Caco-2 (cell line): ENCODE measurements at regions not wholly inside any gene's neighbourhood (a gene's known extent, or its start where the extent isn't known, plus 50 kb on each side); places are given as distances from the start of the nearest gene placed in this dataset.

Source experiments
- BruUV-seq: library from RNA; stranded (reverse); fragments of 400-500 nt; replicated peaks from 2 replicates; lab custom pipeline; 2021; lab: Mats Ljungman, UMichigan
- CTCF ChIA-PET: fragments of 300-600 bp; sonication (Branson Sonifier 250); formaldehyde crosslinking; loops from one replicate; lab custom pipeline; 2022; ENCODE audit warnings: antibody characterized with exemption; lab: Charles Lee
- POLR2A ChIA-PET: fragments of 300-600 bp; sonication (Branson Sonifier 250); formaldehyde crosslinking; loops from one replicate; lab custom pipeline; 2022; ENCODE audit warnings: antibody characterized with exemption; lab: Charles Lee
- DNase-seq, 2 experiments: peaks; one replicate each; pipeline versions ENCODE4 v3.0.0 to v3.0.0-alpha.2; 2020 to 2022
- H3K27me3 ChIP-seq: replicated peaks from 2 replicates; pipeline ENCODE4 v1.6.0; 2011; ENCODE audit warnings: low read length; ENCODE audit not compliant: control insufficient read depth, insufficient read depth
- H3K36me3 ChIP-seq: 2 replicates; pipeline ENCODE4 v1.5.1; 2011; ENCODE audit warnings: low read length; ENCODE audit not compliant: control insufficient read depth, insufficient read depth
- H3K4me1 ChIP-seq: fragments of 250-450 bp; sonication (Bioruptor Pico); 2 replicates; pipeline ENCODE4 v1.5.1; 2020; ENCODE audit warnings: mild to moderate bottlenecking
- H3K4me3 ChIP-seq: 2 replicates; pipeline ENCODE4 v1.5.1; 2011; ENCODE audit warnings: low read depth, mild to moderate bottlenecking, control low read depth, low read length
- H3K9me3 ChIP-seq: fragments of 250-450 bp; sonication (Bioruptor Pico); 2 replicates; pipeline ENCODE4 v1.5.1; 2020; ENCODE audit warnings: mild to moderate bottlenecking, moderate library complexity
- H3K27ac Mint-ChIP-seq: one replicate; pipeline ENCODE4 v1.8.0; 2022; ENCODE audit warnings: mixed read lengths; ENCODE audit not compliant: unreplicated experiment
- H3K27me3 Mint-ChIP-seq: one replicate; pipeline ENCODE4 v1.8.0; 2022; ENCODE audit warnings: mixed read lengths; ENCODE audit not compliant: insufficient read depth, unreplicated experiment
- H3K36me3 Mint-ChIP-seq: one replicate; pipeline ENCODE4 v1.8.0; 2022; ENCODE audit warnings: mild to moderate bottlenecking, mixed read lengths; ENCODE audit not compliant: insufficient read depth, unreplicated experiment
- H3K4me1 Mint-ChIP-seq: one replicate; pipeline ENCODE4 v1.8.0; 2022; ENCODE audit warnings: low read depth, mixed read lengths; ENCODE audit not compliant: unreplicated experiment
- H3K4me3 Mint-ChIP-seq: one replicate; pipeline ENCODE4 v1.8.0; 2022; ENCODE audit warnings: mild to moderate bottlenecking, moderate library complexity, mixed read lengths; ENCODE audit not compliant: unreplicated experiment
- H3K9me3 Mint-ChIP-seq: one replicate; pipeline ENCODE4 v1.8.0; 2022; ENCODE audit warnings: mixed read lengths; ENCODE audit not compliant: unreplicated experiment
- CTCF ChIP-seq, 2 experiments: fragments of 200-600 bp in 1 of 2; IDR thresholded peaks; 1 replicate in 1 of 2; 2 replicates in 1 of 2; pipeline versions ENCODE4 v1.5.1 to v1.8.0; 2011 to 2022; ENCODE audit warnings: antibody characterized with exemption in 1 of 2, control low read depth in 1 of 2, inconsistent platforms in 1 of 2, low read depth in 1 of 2, low read length in 1 of 2, mild to moderate bottlenecking in 1 of 2, moderate library complexity in 1 of 2; ENCODE audit not compliant: insufficient read depth in 1 of 2, severe bottlenecking in 1 of 2, unreplicated experiment in 1 of 2
- intact Hi-C: fragments of 100-400 bp; cut with micrococcal nuclease; formaldehyde crosslinking; loops from one replicate; pipeline ENCODE4 v1.10.0; 2022; ENCODE audit not compliant: unreplicated experiment

DNA sequence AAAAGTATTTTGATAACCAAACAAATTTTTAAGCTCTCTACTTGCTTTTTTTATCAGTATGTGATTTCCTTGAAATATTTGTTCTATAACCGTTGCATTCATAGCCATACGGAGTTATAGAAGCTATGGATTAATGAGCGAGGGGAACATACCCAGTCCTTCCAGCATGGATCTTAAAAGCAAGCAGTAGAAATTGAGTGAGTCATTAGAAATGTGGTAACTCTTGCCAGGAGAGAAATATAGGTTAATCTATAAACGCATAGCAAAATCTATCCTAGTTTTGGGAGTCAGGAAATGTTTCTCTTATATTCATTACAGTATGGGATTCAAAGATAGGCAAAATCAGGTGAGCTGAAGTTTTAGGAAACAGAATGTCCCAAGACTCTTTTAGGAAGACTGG is 507.4 kb downstream of the DACH1 start:
- no peak for TF ChIP-seq CTCF (IDR thresholded peaks at IDR 0.05; ENCODE audit: insufficient read depth in 1 of 2, low read depth in 1 of 2, low read length in 1 of 2, severe bottlenecking in 1 of 2, unreplicated experiment in 1 of 2)
- no peak overlapping the region for H3K4me3 Mint-ChIP-seq
- H3K4me3 ChIP-seq, result no peak overlapping the region
- no TSS peak for BruUV-seq
- no peaks in the 10 kb centered on the region for H3K36me3 Mint-ChIP-seq
- CTCF ChIA-PET, result no interaction called here
- POLR2A ChIA-PET, result no interaction called here
- no peaks in the 10 kb centered on the region for H3K27me3 ChIP-seq
- no peak for DNase-seq
- H3K4me1 Mint-ChIP-seq, result no peaks in the 10 kb centered on the region
- H3K36me3 ChIP-seq, result no peaks in the 10 kb centered on the region
- H3K27me3 Mint-ChIP-seq, result no peaks in the 10 kb centered on the region
- intact Hi-C loops, result no loop called here
- no peaks in the 10 kb centered on the region for H3K4me1 ChIP-seq
- no peaks in the 10 kb centered on the region for H3K9me3 Mint-ChIP-seq
- H3K27ac Mint-ChIP-seq, result no peak overlapping the region
- no peaks in the 10 kb centered on the region for H3K9me3 ChIP-seq

- TF ChIP-seq CTCF (IDR thresholded peaks at IDR 0.05; ENCODE audit: insufficient read depth in 1 of 2, low read depth in 1 of 2, low read length in 1 of 2, severe bottlenecking in 1 of 2, unreplicated experiment in 1 of 2), result no peak
- intact Hi-C loops, result no loop called here
- no peak overlapping the region for H3K4me3 ChIP-seq
- ChIA-PET POLR2A (no interaction called here), CTCF (no interaction called here)
- Mint-ChIP-seq H3K9me3 (no peaks in the 10 kb centered on the region), H3K4me3 (no peak overlapping the region), H3K27me3 (no peaks in the 10 kb centered on the region), H3K27ac (no peak overlapping the region), H3K36me3 (no peaks in the 10 kb centered on the region), H3K4me1 (no peaks in the 10 kb centered on the region)
- no peak for DNase-seq
- H3K27me3 ChIP-seq, result no peaks in the 10 kb centered on the region
- H3K36me3 ChIP-seq, result no peaks in the 10 kb centered on the region
- H3K4me1 ChIP-seq, result no peaks in the 10 kb centered on the region
- BruUV-seq, result no TSS peak
- H3K9me3 ChIP-seq, result no peaks in the 10 kb centered on the region
These were observed 508.8 kb downstream of the DACH1 start for GRCh38 chr13:71358218-71358617.

- ChIA-PET POLR2A (no interaction called here), CTCF (no interaction called here)
- no peaks in the 10 kb centered on the region for H3K9me3 ChIP-seq
- Mint-ChIP-seq H3K27me3 (no peaks in the 10 kb centered on the region), H3K9me3 (no peaks in the 10 kb centered on the region), H3K4me3 (no peak overlapping the region), H3K36me3 (no peaks in the 10 kb centered on the region), H3K27ac (no peak overlapping the region), H3K4me1 (no peaks in the 10 kb centered on the region)
- no peak for DNase-seq
- no peak for TF ChIP-seq CTCF (IDR thresholded peaks at IDR 0.05; ENCODE audit: insufficient read depth in 1 of 2, low read depth in 1 of 2, low read length in 1 of 2, severe bottlenecking in 1 of 2, unreplicated experiment in 1 of 2)
- intact Hi-C loops, result no loop called here
- no TSS peak for BruUV-seq
- no peaks in the 10 kb centered on the region for H3K4me1 ChIP-seq
- H3K36me3 ChIP-seq, result no peaks in the 10 kb centered on the region
- H3K27me3 ChIP-seq, result no peaks in the 10 kb centered on the region
- H3K4me3 ChIP-seq, result no peak overlapping the region
These were observed 512.0 kb downstream of the DACH1 start for GRCh38 chr13:71355010-71355409.
